Naive thymus-derived CD8-positive, alpha-beta T cell (primary cell): ENCODE measurements at regions not wholly inside any gene's neighbourhood (a gene's known extent, or its start where the extent isn't known, plus 50 kb on each side); places are given as distances from the start of the nearest gene placed in this dataset.
"Not testable (repeated sequence)": the region's sequence is repeated elsewhere in the genome, so short reads cannot be mapped to it uniquely, and the experiment has no call there.

Experiments used
- ATAC-seq, 2 donors: fragments of 150-1000 bp; cut with Tn5 transposase in 1 of 2; sonication (Bioruptor Pico), chemical (Tn5 transposase) in 1 of 2; 1 replicate in 1 of 2; 2 replicates in 1 of 2; pipeline ENCODE4 v1.10.0; 2021; ENCODE audit warnings: mild to moderate bottlenecking in 2 of 2, moderate library complexity in 2 of 2
- POLR2A ChIA-PET: fragments of 350-600 bp; sonication (Branson Sonifier 250); formaldehyde crosslinking; loops from one replicate; lab custom pipeline; 2021; ENCODE audit warnings: antibody characterized with exemption; lab: Charles Lee
- DNase-seq, 10 donors: peaks; one replicate each; pipeline versions ENCODE4 v3.0.0 to v3.0.0-alpha.2; 2020 to 2022
- H3K27ac Mint-ChIP-seq, 10 donors: one replicate each; pipeline ENCODE4 v1.8.0; 2020 to 2022; ENCODE audit warnings: mild to moderate bottlenecking in 10 of 10, mixed read lengths in 10 of 10, moderate library complexity in 4 of 10, inconsistent platforms in 1 of 10
- H3K27me3 Mint-ChIP-seq, 5 donors: one replicate each; pipeline ENCODE4 v1.8.0; 2021 to 2022; ENCODE audit warnings: mixed read lengths in 5 of 5
- H3K36me3 Mint-ChIP-seq, 3 donors: one replicate each; pipeline ENCODE4 v1.8.0; 2020 to 2022; ENCODE audit warnings: mixed read lengths in 3 of 3, mild to moderate bottlenecking in 2 of 3, inconsistent platforms in 1 of 3
- H3K4me1 Mint-ChIP-seq, 4 donors: one replicate each; pipeline ENCODE4 v1.8.0; 2021 to 2022; ENCODE audit warnings: mixed read lengths in 4 of 4
- H3K4me3 Mint-ChIP-seq, 10 donors: one replicate each; pipeline ENCODE4 v1.8.0; 2020 to 2022; ENCODE audit warnings: mild to moderate bottlenecking in 10 of 10, mixed read lengths in 10 of 10, moderate library complexity in 6 of 10, inconsistent platforms in 1 of 10
- H3K9me3 Mint-ChIP-seq, 9 donors: one replicate each; pipeline ENCODE4 v1.8.0; 2020 to 2022; ENCODE audit warnings: mixed read lengths in 9 of 9, mild to moderate bottlenecking in 3 of 9, inconsistent platforms in 1 of 9, moderate library complexity in 1 of 9

DNA sequence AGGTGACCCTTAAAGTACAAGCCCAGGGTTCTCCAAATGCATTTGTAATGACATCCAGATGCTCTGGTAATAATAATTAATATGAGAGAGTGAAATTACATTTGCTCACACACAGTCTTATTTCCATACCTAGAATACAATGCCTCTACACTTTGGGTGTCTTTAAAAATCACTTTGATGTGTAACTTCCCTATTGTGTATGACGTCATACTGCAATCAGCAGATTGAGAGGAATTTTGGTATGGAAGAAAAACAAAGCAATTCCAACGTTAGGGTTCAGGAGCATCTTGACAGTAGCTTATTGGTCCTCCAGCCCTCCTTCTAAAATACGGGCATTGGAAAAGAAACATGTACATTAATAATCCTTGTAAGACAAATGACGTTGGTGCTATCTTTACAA is 670.6 kb upstream of the ZNF385D start:
- Mint-ChIP-seq H3K36me3 (no peaks in the 10 kb centered on the region), H3K27me3 (peaks cover 0 to 1% (median 0%) of the 10 kb centered on the region in 5 donors), H3K9me3 (peaks cover 0 to 8% (median 0%) of the 10 kb centered on the region in 9 donors), H3K4me1 (no peaks in the 10 kb centered on the region), H3K27ac (no peak overlapping the region), H3K4me3 (no peak overlapping the region)
- ATAC-seq (no peak), DNase-seq (no peak)
- POLR2A ChIA-PET, result no interaction called here

DNA sequence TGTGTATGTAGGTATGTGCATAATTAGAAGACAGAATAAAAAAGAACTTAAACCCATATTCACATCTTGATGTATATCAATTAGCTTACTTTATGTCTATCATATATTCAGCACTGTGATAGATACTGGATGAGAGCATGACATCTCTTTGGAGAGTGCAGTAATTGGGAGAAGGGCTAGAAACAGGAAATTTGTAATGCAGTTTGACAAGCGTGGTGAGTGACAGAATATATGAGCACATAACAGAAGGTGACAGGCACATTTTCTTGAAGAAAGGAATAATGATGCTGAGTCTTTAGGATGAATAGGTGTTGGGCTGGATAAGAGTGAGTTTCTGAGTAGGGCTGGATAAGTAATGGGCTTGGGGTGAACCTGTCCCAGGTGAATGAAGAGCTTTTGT is 680.3 kb upstream of the ZNF385D start:
- no peak for ATAC-seq
- H3K36me3 Mint-ChIP-seq, result no peaks in the 10 kb centered on the region
- POLR2A ChIA-PET, result no interaction called here
- H3K27me3 Mint-ChIP-seq, result no peaks in the 10 kb centered on the region
- DNase-seq, result no peak
- no peak overlapping the region for H3K27ac Mint-ChIP-seq
- H3K4me1 Mint-ChIP-seq, result no peaks in the 10 kb centered on the region
- peaks cover 0 to 4% (median 3%) of the 10 kb centered on the region in 9 donors for H3K9me3 Mint-ChIP-seq
- no peak overlapping the region for H3K4me3 Mint-ChIP-seq

DNA sequence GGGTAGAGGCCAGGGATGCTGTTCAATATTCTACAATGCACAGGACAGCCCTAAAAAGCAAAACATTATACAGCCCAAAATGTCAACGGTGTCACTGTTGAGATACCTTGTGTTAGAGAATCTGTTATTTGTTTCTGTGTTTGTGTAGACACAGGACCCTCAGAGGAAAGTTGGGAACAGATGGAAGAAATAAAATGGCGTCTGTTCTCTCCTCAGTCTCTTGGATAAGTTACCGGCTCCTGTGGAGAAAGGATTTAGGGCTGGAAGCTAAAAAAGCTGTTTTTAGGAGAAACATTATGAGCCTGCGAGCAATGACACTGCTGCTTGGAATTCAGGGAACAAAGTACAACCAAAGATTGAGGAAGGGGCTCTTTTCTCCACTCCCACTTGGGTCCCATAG is 688.6 kb upstream of the ZNF385D start:
- Mint-ChIP-seq H3K9me3 (peaks cover 0 to 9% (median under 1%) of the 10 kb centered on the region in 9 donors), H3K4me1 (no peaks in the 10 kb centered on the region)

DNA sequence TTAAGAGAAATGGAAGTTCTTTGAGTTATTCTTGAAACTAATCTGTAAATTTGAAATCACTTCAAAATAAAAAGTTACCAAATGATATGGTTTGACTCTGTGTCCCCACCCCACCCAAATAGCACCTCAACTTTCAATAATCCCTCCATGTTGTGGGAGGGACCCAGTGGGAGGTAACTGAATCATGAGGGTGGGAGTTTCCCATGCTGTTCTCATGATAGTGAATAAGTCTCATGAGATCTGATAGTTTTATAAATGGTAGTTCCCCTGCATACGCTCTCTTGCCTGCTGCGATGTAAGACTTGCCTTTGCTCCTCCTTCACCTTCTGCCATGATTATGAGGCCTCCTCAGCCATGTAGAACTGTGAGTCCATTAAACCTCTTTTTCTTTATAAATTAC is 690.7 kb upstream of the ZNF385D start:
- H3K4me1 Mint-ChIP-seq, result no peaks in the 10 kb centered on the region
- POLR2A ChIA-PET, result no interaction called here
- no peak overlapping the region for H3K4me3 Mint-ChIP-seq
- peaks cover 0 to 4% (median 0%) of the 10 kb centered on the region in 5 donors for H3K27me3 Mint-ChIP-seq
- no peak overlapping the region for H3K27ac Mint-ChIP-seq
- no peak for DNase-seq
- H3K9me3 Mint-ChIP-seq, result peaks cover 0 to 9% (median 0%) of the 10 kb centered on the region in 9 donors
- no peak for ATAC-seq
- no peaks in the 10 kb centered on the region for H3K36me3 Mint-ChIP-seq

More for the DNA sequence above, 688.6 kb upstream of the ZNF385D start:
- POLR2A ChIA-PET, result no interaction called here
- no peak overlapping the region for H3K4me3 Mint-ChIP-seq
- DNase-seq (no peak), ATAC-seq (no peak)
- H3K27ac Mint-ChIP-seq, result no peak overlapping the region
- H3K27me3 Mint-ChIP-seq, result no peaks in the 10 kb centered on the region
- no peaks in the 10 kb centered on the region for H3K36me3 Mint-ChIP-seq

DNA sequence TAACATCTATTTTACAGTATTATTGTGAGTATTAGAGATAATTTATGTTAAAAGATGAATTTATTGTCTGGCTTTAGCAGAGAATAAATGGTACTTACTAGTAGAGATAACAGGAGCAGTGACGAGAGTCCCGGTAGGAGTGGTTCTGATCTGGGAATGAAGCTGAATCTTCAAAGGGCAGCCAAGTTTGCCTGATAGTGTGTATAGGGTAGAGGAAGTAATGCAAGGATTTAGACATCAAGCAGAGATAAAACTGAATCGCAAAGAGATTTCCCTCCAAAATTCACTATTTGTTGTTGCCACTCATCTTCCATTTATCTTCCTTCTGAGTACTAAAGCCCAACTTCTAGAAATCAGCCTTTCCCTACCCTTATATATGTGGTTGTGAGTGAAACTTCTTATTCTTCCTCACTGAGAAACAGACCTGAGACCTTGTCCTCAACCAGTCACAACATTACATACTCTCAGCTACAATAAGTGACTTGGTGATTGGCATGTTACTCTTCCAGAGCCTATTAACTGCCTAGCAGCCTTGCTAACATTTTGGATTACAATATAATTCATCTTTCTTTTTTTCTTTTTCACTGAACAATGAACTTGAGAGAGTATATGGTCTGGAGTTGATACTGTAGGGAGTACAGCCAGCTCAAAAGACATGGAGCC is 692.7 kb upstream of the ZNF385D start:
- no peaks in the 10 kb centered on the region for H3K36me3 Mint-ChIP-seq
- ATAC-seq (no peak), DNase-seq (no peak)
- POLR2A ChIA-PET, result no interaction called here
- H3K4me3 Mint-ChIP-seq, result no peak overlapping the region
- H3K27me3 Mint-ChIP-seq, result peaks cover 0 to 4% (median 0%) of the 10 kb centered on the region in 5 donors
- H3K27ac Mint-ChIP-seq, result no peak overlapping the region
- H3K4me1 Mint-ChIP-seq, result no peaks in the 10 kb centered on the region
- H3K9me3 Mint-ChIP-seq, result peaks cover 0 to 7% (median 2%) of the 10 kb centered on the region in 9 donors

DNA sequence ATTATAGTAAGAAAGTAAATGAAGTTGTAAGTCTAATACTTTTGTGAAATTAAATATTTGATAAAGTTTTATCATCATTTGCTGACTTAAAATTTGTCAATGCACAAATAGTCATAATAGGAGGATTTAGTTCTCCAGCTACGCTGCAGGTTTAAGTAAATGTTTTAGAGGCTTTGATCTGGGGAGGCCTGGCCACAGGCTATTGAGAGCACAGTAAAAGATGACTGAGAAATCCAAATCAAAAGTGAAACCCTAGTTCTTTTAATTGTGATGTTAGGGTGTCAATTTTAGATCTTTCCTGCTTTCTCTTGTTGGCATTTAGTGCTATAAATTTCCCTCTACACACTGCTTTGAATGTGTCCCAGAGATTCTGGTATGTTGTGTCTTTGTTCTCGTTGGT is 694.3 kb upstream of the ZNF385D start:
- POLR2A ChIA-PET, H3K27me3 Mint-ChIP-seq, H3K4me1 Mint-ChIP-seq, ATAC-seq, H3K27ac Mint-ChIP-seq, H3K4me3 Mint-ChIP-seq, H3K9me3 Mint-ChIP-seq, DNase-seq, H3K36me3 Mint-ChIP-seq: not testable (repeated sequence)

DNA sequence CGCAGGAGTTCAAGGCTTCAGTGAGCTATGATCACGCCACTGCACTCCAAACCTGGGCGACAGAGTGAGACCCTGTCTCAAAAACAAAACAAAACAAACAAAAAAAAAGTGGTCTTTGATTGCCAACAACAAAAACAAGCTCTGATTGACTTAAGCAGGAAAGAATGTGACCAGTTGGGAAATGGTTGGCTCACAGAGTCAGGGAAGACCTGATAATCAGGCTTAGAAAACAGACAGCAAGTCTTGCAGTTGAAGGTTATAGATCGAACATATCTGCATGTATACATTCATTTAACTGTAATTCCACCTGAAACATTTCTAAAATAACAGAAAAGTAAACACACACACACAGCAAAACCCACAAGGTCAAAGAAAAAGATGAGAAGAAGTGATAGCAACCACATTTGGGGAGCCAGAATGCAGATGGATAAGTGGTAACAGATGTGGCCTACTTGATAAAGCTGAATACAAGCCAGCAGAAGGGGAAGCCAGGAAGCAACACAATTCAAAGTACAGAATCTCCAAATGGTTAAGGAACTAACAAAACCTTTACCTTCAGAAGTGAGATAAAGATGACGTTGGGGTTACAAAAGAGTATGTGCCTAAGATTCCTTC is 699.9 kb upstream of the ZNF385D start:
- Mint-ChIP-seq H3K27ac (no peak overlapping the region), H3K9me3 (peaks cover 0 to 20% (median 2%) of the 10 kb centered on the region in 9 donors), H3K4me3 (no peak overlapping the region), H3K36me3 (no peaks in the 10 kb centered on the region), H3K4me1 (no peaks in the 10 kb centered on the region), H3K27me3 (peaks cover 0 to 7% (median 0%) of the 10 kb centered on the region in 5 donors)
- DNase-seq, result no peak
- ATAC-seq, result no peak
- POLR2A ChIA-PET, result no interaction called here

DNA sequence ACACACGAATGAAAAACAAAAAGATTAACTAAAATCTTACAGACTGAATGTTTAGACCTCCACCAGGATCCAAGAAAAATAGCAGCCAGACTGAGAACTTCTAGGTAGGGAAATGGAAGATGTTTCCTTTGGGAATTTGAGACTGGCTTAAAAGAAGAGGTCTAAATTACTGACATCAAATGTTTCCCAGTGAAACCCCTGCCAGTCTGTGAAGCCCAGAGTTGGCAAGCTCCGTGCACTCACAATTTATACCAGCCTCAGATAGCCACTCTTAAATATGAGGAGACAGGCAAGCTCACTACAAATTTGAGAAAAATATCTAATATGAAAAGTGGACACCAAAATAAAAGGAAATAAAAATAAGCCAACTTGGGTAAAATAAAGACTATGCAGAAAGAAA is 700.5 kb upstream of the ZNF385D start:
- DNase-seq, result no peak
- Mint-ChIP-seq H3K27ac (no peak overlapping the region), H3K27me3 (peaks cover 0 to 3% (median 0%) of the 10 kb centered on the region in 5 donors), H3K4me3 (no peak overlapping the region), H3K9me3 (peaks cover 0 to 20% (median 0%) of the 10 kb centered on the region in 9 donors), H3K4me1 (no peaks in the 10 kb centered on the region), H3K36me3 (no peaks in the 10 kb centered on the region)
- no peak for ATAC-seq
- POLR2A ChIA-PET, result no interaction called here

DNA sequence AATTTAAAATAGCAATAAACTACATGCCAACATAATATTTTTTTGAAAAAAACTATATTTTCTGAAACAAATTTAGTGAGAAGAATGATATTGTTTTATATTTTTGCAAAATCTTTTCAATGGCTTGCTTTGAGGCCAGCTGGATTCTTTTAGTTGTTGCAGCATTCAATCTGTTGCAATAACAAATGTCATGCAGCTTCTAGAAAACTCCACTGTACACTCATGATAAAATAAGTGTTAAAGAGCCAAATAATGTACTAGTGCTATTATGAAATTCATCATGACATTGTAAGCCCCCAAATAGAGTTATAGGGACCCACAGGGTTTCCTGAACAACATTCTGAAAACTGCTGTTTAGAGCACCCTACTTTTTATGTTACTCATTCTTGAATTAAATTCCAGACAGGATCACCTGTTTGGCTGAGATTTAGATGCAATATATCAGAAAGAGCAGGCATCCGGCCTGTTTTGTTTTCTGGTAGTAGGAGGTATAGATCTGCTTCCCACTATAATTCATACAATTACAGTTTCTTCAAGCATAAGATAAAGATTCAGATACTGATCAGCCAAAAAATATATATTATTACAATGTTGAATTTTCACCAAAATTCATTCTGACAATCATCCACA is 703.0 kb upstream of the ZNF385D start:
- POLR2A ChIA-PET, result no interaction called here
- H3K36me3 Mint-ChIP-seq, result no peaks in the 10 kb centered on the region
- H3K27ac Mint-ChIP-seq, result no peak overlapping the region
- peaks cover 0 to 3% (median 0%) of the 10 kb centered on the region in 5 donors for H3K27me3 Mint-ChIP-seq
- DNase-seq (no peak), ATAC-seq (no peak)
- peaks cover 0 to 21% (median 0%) of the 10 kb centered on the region in 9 donors for H3K9me3 Mint-ChIP-seq
- no peak overlapping the region for H3K4me3 Mint-ChIP-seq
- no peaks in the 10 kb centered on the region for H3K4me1 Mint-ChIP-seq

DNA sequence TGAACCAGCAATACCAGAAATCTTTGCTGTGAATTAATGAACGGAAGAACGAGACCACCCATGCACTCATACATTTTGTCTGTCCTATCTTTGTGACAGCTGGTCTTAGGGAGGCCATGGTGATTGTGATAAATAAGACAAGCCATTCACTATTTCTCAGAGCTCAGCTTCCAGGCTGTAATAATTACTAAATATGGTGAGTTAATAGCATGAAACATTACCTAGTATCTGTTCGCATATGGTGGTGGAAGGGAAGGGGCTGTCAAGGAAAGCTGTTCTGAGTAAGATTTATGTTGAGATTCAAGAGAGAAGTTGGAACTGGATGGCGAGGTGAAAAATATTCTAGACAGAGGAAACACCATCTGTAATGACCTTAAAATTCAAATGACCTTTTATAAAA is 719.0 kb upstream of the ZNF385D start:
- Mint-ChIP-seq H3K9me3 (no peaks in the 10 kb centered on the region), H3K36me3 (no peaks in the 10 kb centered on the region), H3K4me3 (no peak overlapping the region), H3K4me1 (no peaks in the 10 kb centered on the region), H3K27me3 (no peaks in the 10 kb centered on the region), H3K27ac (no peak overlapping the region)
- POLR2A ChIA-PET, result no interaction called here
- DNase-seq, result no peak
- no peak for ATAC-seq

DNA sequence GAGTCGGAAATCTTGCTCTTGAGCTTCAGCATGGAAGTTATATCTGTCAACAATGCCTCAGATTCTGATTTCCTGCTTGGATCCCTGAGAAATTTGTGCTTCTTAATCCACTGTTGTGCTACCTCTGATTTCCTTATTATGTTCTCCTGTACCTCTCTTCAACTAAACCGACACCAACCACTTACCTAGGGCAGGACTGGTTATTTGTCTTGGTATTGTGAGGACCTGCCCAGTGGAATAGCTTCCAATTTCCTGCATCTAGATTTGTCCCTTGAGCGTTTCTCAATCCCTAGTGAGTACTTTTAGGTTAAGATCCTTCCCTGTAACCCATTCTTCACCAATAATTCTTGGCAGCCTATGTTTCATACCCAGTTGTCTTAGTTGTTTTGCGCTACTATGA is 720.5 kb upstream of the ZNF385D start:
- H3K4me3 Mint-ChIP-seq, result no peak overlapping the region
- H3K27me3 Mint-ChIP-seq, result no peaks in the 10 kb centered on the region
- H3K9me3 Mint-ChIP-seq, result no peaks in the 10 kb centered on the region
- no peak overlapping the region for H3K27ac Mint-ChIP-seq
- POLR2A ChIA-PET, result interaction anchor here (0.7 kb wide), 1 partner anchor 241 kb away, joined by 3 read pairs; no protein-coding TSS in a partner anchor
- no peak for DNase-seq
- no peak for ATAC-seq
- no peaks in the 10 kb centered on the region for H3K36me3 Mint-ChIP-seq
- no peaks in the 10 kb centered on the region for H3K4me1 Mint-ChIP-seq

DNA sequence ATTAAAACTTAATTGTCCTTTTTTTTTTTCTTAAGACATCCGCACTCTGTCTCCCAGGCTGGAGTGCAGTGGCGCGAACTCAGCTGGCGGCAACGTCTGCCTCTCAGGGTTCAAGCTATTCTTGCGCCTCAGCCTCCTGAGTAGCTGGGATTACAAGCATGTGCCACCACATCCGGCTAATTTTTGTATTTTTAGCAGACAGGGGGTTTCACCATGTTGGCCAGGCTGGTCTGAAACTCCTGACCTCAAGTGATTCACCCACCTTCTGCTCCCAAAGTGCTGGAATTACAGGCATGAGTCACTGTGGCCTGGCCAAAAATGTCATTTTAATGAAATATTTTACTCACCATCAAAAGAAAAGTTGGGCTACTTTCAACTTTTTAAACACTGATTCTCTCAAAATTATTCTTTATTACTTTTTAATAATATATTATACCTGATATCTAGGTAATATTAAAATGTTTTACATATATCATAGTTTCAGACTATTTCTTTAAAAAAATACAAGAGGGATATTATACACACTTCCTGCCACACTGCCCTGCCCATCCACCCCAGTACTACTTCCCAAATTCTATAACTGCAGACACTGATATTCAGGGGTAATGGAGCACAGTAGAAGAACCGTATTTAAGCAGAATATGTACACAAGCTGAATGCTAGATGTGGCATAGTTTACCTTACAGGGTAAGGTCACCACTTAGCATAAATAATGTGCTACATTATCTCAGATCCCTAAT is 723.9 kb upstream of the ZNF385D start:
- Mint-ChIP-seq H3K9me3 (peaks cover 0 to 5% (median 0%) of the 10 kb centered on the region in 9 donors), H3K27me3 (no peaks in the 10 kb centered on the region), H3K36me3 (no peaks in the 10 kb centered on the region), H3K4me1 (no peaks in the 10 kb centered on the region), H3K4me3 (no peak overlapping the region), H3K27ac (no peak overlapping the region)
- POLR2A ChIA-PET, result no interaction called here
- ATAC-seq (no peak), DNase-seq (no peak)
